ENCODE measurements at regions not wholly inside any gene's neighbourhood (a gene's known extent, or its start where the extent isn't known, plus 50 kb on each side); places are given as distances from the start of the nearest gene placed in this dataset.
"Not testable (repeated sequence)": the region's sequence is repeated elsewhere in the genome, so short reads cannot be mapped to it uniquely, and the experiment has no call there.

DNA sequence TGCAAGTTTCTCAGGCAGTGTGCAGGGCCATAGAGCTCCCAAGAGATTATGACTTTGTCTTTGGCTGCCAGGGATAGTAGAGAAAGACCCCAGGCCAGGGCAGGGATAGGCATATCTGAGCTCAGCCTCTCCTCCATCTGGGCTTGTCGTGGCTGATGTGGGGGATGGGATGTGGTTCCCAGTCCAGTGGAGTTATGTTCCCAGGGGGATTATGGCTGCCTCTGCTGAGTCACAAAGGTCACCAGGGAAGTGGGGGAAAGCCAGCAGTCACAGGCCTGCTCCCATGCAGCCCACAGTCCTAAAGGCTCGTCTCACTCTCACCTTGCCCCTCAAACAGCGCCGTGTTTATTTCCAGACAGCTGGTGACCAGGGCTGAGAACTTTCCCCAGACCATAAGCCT, 354.9 kb downstream of the SI start:
- H3K79me2 ChIP-seq (ENCODE audit: insufficient read depth, low read depth) = no peaks in the 10 kb centered on the region
- H3K27me3 ChIP-seq (ENCODE audit: insufficient read depth, low read depth) = no peaks in the 10 kb centered on the region

DNA sequence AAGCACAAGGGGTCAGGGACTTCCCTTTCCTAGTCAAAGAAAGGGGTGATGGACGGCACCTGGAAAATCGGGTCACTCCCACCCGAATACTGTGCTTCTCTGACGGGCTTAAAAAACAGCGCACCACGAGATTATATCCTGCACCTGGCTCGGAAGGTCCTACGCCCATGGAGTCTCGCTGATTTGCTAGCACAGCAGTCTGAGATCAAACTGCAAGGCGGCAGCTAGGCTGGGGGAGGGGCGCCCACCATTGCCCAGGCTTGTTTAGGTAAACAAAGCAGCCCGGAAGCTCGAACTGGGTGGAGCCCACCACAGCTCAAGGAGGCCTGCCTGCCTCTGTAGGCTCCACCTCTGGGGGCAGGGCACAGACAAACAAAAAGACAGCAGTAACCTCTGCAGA, 375.5 kb downstream of the SI start:
- not testable (repeated sequence) for H3K27ac ChIP-seq; H3K9ac ChIP-seq; H2AFZ ChIP-seq (ENCODE audit: low read depth); H3K4me2 ChIP-seq; H3K36me3 ChIP-seq (ENCODE audit: insufficient read depth); H3K4me3 ChIP-seq (IDR thresholded peaks at IDR 0.05; ENCODE audit: insufficient read depth, low read depth, low read length); H3K79me2 ChIP-seq (ENCODE audit: insufficient read depth, low read depth); H4K20me1 ChIP-seq (ENCODE audit: insufficient read depth); H3K27me3 ChIP-seq (ENCODE audit: insufficient read depth, low read depth); H3K4me1 ChIP-seq (ENCODE audit: low read depth, poor library complexity, severe bottlenecking)

More for the DNA sequence above, 354.9 kb downstream of the SI start:
- Histone ChIP-seq H3K4me3 (IDR thresholded peaks at IDR 0.05; ENCODE audit: insufficient read depth, low read depth, low read length) (no peak overlapping the region), H3K36me3 (ENCODE audit: insufficient read depth) (no peaks in the 10 kb centered on the region), H3K4me2 (no peak overlapping the region), H3K27ac (no peak overlapping the region), H3K4me1 (ENCODE audit: low read depth, poor library complexity, severe bottlenecking) (no peaks in the 10 kb centered on the region), H2AFZ (ENCODE audit: low read depth) (no peak overlapping the region), H4K20me1 (ENCODE audit: insufficient read depth) (no peaks in the 10 kb centered on the region), H3K9ac (no peak overlapping the region)
- TF ChIP-seq CTCF (conservative IDR thresholded peaks at IDR 0.05; ENCODE audit: low read depth, low read length) = no peak

- no peak overlapping the region for H2AFZ ChIP-seq (ENCODE audit: low read depth)
- H3K27me3 ChIP-seq (ENCODE audit: insufficient read depth, low read depth) = no peaks in the 10 kb centered on the region
- no peaks in the 10 kb centered on the region for H3K36me3 ChIP-seq (ENCODE audit: insufficient read depth)
- no peaks in the 10 kb centered on the region for H3K4me1 ChIP-seq (ENCODE audit: low read depth, poor library complexity, severe bottlenecking)
- no peaks in the 10 kb centered on the region for H4K20me1 ChIP-seq (ENCODE audit: insufficient read depth)
- H3K79me2 ChIP-seq (ENCODE audit: insufficient read depth, low read depth) = no peaks in the 10 kb centered on the region
- no peak overlapping the region for H3K27ac ChIP-seq
- no peak overlapping the region for H3K9ac ChIP-seq
- no peak overlapping the region for H3K4me3 ChIP-seq (IDR thresholded peaks at IDR 0.05; ENCODE audit: insufficient read depth, low read depth, low read length)
- TF ChIP-seq CTCF (conservative IDR thresholded peaks at IDR 0.05; ENCODE audit: low read depth, low read length) = no peak
- no peak overlapping the region for H3K4me2 ChIP-seq
Observed at GRCh38 chr3:164687902-164688301, 390.4 kb downstream of the SI start.

- no peak overlapping the region for H3K4me3 ChIP-seq (IDR thresholded peaks at IDR 0.05; ENCODE audit: insufficient read depth, low read depth, low read length)
- no peaks in the 10 kb centered on the region for H4K20me1 ChIP-seq (ENCODE audit: insufficient read depth)
- H2AFZ ChIP-seq (ENCODE audit: low read depth) = no peak overlapping the region
- H3K79me2 ChIP-seq (ENCODE audit: insufficient read depth, low read depth) = no peaks in the 10 kb centered on the region
- H3K27me3 ChIP-seq (ENCODE audit: insufficient read depth, low read depth) = no peaks in the 10 kb centered on the region
- H3K4me1 ChIP-seq (ENCODE audit: low read depth, poor library complexity, severe bottlenecking) = no peaks in the 10 kb centered on the region
- H3K9ac ChIP-seq = no peak overlapping the region
- H3K36me3 ChIP-seq (ENCODE audit: insufficient read depth) = no peaks in the 10 kb centered on the region
- TF ChIP-seq CTCF (conservative IDR thresholded peaks at IDR 0.05; ENCODE audit: low read depth, low read length) = no peak
- no peak overlapping the region for H3K4me2 ChIP-seq
- H3K27ac ChIP-seq = no peak overlapping the region
Observed at GRCh38 chr3:164687211-164687610, 391.1 kb downstream of the SI start.

DNA sequence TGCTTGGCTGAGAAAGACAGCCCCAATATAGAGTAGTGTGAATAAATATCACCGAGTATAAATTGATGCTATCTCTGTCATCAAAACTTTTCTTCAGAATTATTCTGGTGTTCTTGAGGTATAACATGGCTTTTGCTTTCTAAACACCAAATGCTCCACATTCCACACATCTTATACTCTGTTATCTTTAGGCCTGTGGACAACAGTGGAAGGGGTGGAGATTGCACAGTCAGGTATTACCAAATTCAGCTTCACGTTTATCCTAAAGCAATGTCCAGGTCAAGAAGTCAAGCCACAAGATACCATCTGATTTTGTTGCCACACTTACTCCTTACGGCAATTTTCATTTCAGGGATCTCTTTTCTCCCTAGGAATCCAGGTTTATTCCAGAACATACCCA, 394.8 kb downstream of the SI start:
- no peak overlapping the region for H3K9ac ChIP-seq
- H2AFZ ChIP-seq (ENCODE audit: low read depth) = no peak overlapping the region
- no peaks in the 10 kb centered on the region for H3K79me2 ChIP-seq (ENCODE audit: insufficient read depth, low read depth)
- H3K36me3 ChIP-seq (ENCODE audit: insufficient read depth) = no peaks in the 10 kb centered on the region
- H3K4me2 ChIP-seq = no peak overlapping the region
- no peak overlapping the region for H3K27ac ChIP-seq
- H3K27me3 ChIP-seq (ENCODE audit: insufficient read depth, low read depth) = no peaks in the 10 kb centered on the region
- H4K20me1 ChIP-seq (ENCODE audit: insufficient read depth) = no peaks in the 10 kb centered on the region
- no peaks in the 10 kb centered on the region for H3K4me1 ChIP-seq (ENCODE audit: low read depth, poor library complexity, severe bottlenecking)
- no peak overlapping the region for H3K4me3 ChIP-seq (IDR thresholded peaks at IDR 0.05; ENCODE audit: insufficient read depth, low read depth, low read length)
- TF ChIP-seq CTCF (conservative IDR thresholded peaks at IDR 0.05; ENCODE audit: low read depth, low read length) = no peak

Data from KMS-11 (cell line).